Right renal pelvis (tissue), 4 donors: ENCODE measurements at regions not wholly inside any gene's neighbourhood (a gene's known extent, or its start where the extent isn't known, plus 50 kb on each side); places are given as distances from the start of the nearest gene placed in this dataset.

Experiments
- DNase-seq, 4 donors: peaks; one replicate each; pipeline ENCODE4 v3.0.0-alpha.2; 2013; ENCODE audit warnings: low read depth in 4 of 4, low spot score in 3 of 4, missing footprints in 1 of 4

GRCh38 chr14:85991156-85991555 lies 461.2 kb downstream of the FLRT2 start:
- no peak for DNase-seq

GRCh38 chr14:85987907-85988306 lies 458.0 kb downstream of the FLRT2 start:
- DNase-seq = no peak

GRCh38 chr14:85987292-85987691 lies 457.3 kb downstream of the FLRT2 start:
- DNase-seq = no peak

- no peak for DNase-seq
Observed at GRCh38 chr14:85978582-85979250, 448.8 kb downstream of the FLRT2 start.

- DNase-seq = no peak
Observed at GRCh38 chr14:85974602-85975001, 444.7 kb downstream of the FLRT2 start.

- no peak for DNase-seq
Observed at GRCh38 chr14:85963486-85963885, 433.5 kb downstream of the FLRT2 start.

- no peak for DNase-seq
Observed at GRCh38 chr14:85960756-85961155, 430.8 kb downstream of the FLRT2 start.

GRCh38 chr14:85959063-85959462 lies 429.1 kb downstream of the FLRT2 start:
- no peak for DNase-seq

- DNase-seq = no peak
Observed at GRCh38 chr14:85958069-85958468, 428.1 kb downstream of the FLRT2 start.

- no peak for DNase-seq
Observed at GRCh38 chr14:85953265-85953664, 423.3 kb downstream of the FLRT2 start.

- no peak for DNase-seq
Observed at GRCh38 chr14:85948153-85948552, 418.2 kb downstream of the FLRT2 start.

- DNase-seq = no peak
Observed at GRCh38 chr14:85947461-85948139, 417.7 kb downstream of the FLRT2 start.

GRCh38 chr14:85943192-85943591 lies 413.2 kb downstream of the FLRT2 start:
- DNase-seq = no peak

GRCh38 chr14:85934886-85935254 lies 404.9 kb downstream of the FLRT2 start:
- no peak for DNase-seq

GRCh38 chr14:85934123-85934885 lies 404.4 kb downstream of the FLRT2 start:
- DNase-seq = no peak

GRCh38 chr14:85921241-85921640 lies 391.3 kb downstream of the FLRT2 start:
- DNase-seq = no peak

GRCh38 chr14:85917716-85918115 lies 387.8 kb downstream of the FLRT2 start:
- DNase-seq = no peak

GRCh38 chr14:85915711-85916110 lies 385.8 kb downstream of the FLRT2 start:
- DNase-seq = no peak

- no peak for DNase-seq
Observed at GRCh38 chr14:85912141-85912540, 382.2 kb downstream of the FLRT2 start.

- no peak for DNase-seq
Observed at GRCh38 chr14:85911044-85911443, 381.1 kb downstream of the FLRT2 start.

- DNase-seq = no peak
Observed at GRCh38 chr14:85909581-85909980, 379.6 kb downstream of the FLRT2 start.

GRCh38 chr14:85907536-85907935 lies 377.6 kb downstream of the FLRT2 start:
- DNase-seq = no peak
